Activated naive CD8-positive, alpha-beta T cell treated with anti-CD3 and anti-CD28 coated beads, Interleukin-2, amount 10 ng/mL, durations not matched to agents 7 days and 5 days (primary cell): ENCODE measurements at regions not wholly inside any gene's neighbourhood (a gene's known extent, or its start where the extent isn't known, plus 50 kb on each side); places are given as distances from the start of the nearest gene placed in this dataset.

Source experiments
- ATAC-seq: fragments of 150-1000 bp; cut with Tn5 transposase; one replicate; pipeline ENCODE4 v1.10.0; 2021; ENCODE audit warnings: low read depth, moderate library complexity
- POLR2A ChIA-PET: fragments of 350-600 bp; sonication (Branson Sonifier 250); formaldehyde crosslinking; loops from one replicate; lab custom pipeline; 2021; ENCODE audit warnings: antibody characterized with exemption; lab: Charles Lee
- DNase-seq: peaks from one replicate; pipeline ENCODE4 v3.0.0; 2021
- H3K27ac Mint-ChIP-seq: one replicate; pipeline ENCODE4 v1.8.0; 2022; ENCODE audit warnings: mild to moderate bottlenecking, mixed read lengths
- H3K27me3 Mint-ChIP-seq: one replicate; pipeline ENCODE4 v1.8.0; 2022; ENCODE audit warnings: mild to moderate bottlenecking, moderate library complexity, mixed read lengths
- H3K36me3 Mint-ChIP-seq: one replicate; pipeline ENCODE4 v1.8.0; 2021; ENCODE audit warnings: mild to moderate bottlenecking, mixed read lengths
- H3K4me1 Mint-ChIP-seq: one replicate; pipeline ENCODE4 v1.8.0; 2021; ENCODE audit warnings: mixed read lengths
- H3K4me3 Mint-ChIP-seq: one replicate; pipeline ENCODE4 v1.8.0; 2022; ENCODE audit warnings: mild to moderate bottlenecking, moderate library complexity, mixed read lengths
- H3K9me3 Mint-ChIP-seq: one replicate; pipeline ENCODE4 v1.8.0; 2021; ENCODE audit warnings: mixed read lengths

DNA sequence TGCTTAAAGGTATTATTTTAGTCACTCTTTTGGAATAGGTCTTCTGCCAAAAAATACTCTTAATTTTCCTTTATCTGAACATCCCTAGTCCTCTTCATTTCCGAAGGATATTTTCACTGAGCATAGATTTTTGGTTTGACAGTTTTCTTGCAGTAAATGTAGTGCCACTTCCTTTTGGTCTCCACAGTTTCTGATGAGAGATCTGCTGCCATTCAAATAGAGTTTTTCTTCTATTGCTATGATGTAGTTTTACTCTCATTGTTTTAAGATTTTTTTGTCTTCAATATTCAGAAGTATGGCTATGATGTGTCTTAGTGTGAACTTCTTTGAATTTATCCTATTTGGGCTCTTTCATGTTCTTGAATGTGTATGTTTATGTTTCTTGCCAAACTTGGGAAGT is 281.1 kb upstream of the SORL1-AS1 start:
- Mint-ChIP-seq H3K27me3 (peaks cover 26% of the 10 kb centered on the region), H3K36me3 (no peaks in the 10 kb centered on the region), H3K9me3 (no peaks in the 10 kb centered on the region), H3K4me1 (no peaks in the 10 kb centered on the region), H3K4me3 (no peak overlapping the region), H3K27ac (no peak overlapping the region)
- no peak for ATAC-seq
- POLR2A ChIA-PET: no interaction called here
- DNase-seq: no peak

DNA sequence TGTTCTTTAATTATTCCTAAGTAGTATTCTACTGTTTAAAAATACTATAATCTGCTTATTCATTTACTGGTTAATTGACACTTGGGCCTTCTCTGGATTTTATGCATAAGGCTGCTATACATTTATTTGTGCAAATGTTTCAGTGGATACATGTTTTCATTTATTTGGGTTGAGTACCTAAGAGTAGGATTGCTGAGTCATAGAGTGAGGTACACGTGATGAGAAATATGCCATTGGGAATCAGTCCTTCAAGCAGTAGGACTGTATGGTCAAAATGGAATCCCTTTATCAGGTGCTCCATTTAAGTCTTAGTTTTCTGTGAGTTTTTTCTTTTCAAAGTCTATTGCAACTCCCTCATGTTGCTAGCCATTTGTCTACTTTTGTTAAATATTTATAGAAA is 275.2 kb upstream of the SORL1-AS1 start:
- Mint-ChIP-seq H3K27me3 (peaks cover 20% of the 10 kb centered on the region), H3K9me3 (no peaks in the 10 kb centered on the region)
- POLR2A ChIA-PET: no interaction called here

DNA sequence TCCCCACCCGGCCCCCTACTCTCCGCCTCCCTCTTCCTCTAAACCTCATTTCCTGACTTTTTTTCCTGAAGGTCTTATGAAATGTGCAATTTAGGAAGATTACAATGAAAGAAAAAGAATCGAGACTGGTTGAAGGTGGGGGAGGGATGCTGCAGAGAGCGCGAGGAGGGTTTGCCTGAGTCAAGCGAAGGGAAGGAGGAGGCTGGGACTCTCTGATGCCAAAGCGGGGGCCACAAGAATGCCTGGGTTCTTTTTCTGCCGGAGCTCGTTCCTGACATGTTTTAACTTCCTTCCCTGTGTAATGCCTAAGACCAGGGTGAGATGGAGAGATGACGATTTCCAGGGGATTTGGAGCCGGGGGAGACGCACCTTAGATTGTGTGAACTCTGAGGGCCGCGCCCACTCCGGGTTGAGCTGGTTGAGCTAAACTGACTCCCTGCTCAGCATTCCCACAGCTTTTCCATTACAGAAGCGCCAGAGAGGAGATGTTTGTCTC is 270.5 kb upstream of the SORL1-AS1 start:
- H3K9me3 Mint-ChIP-seq: no peaks in the 10 kb centered on the region
- no peaks in the 10 kb centered on the region for H3K4me1 Mint-ChIP-seq
- POLR2A ChIA-PET: no interaction called here
- H3K36me3 Mint-ChIP-seq: no peaks in the 10 kb centered on the region
- no peak overlapping the region for H3K4me3 Mint-ChIP-seq
- no peak for ATAC-seq
- no peak for DNase-seq
- no peak overlapping the region for H3K27ac Mint-ChIP-seq
- H3K27me3 Mint-ChIP-seq: peaks cover 22% of the 10 kb centered on the region

More for the DNA sequence above, 275.2 kb upstream of the SORL1-AS1 start:
- H3K4me3 Mint-ChIP-seq: no peak overlapping the region
- H3K4me1 Mint-ChIP-seq: no peaks in the 10 kb centered on the region
- DNase-seq (no peak), ATAC-seq (no peak)
- H3K36me3 Mint-ChIP-seq: no peaks in the 10 kb centered on the region
- no peak overlapping the region for H3K27ac Mint-ChIP-seq

DNA sequence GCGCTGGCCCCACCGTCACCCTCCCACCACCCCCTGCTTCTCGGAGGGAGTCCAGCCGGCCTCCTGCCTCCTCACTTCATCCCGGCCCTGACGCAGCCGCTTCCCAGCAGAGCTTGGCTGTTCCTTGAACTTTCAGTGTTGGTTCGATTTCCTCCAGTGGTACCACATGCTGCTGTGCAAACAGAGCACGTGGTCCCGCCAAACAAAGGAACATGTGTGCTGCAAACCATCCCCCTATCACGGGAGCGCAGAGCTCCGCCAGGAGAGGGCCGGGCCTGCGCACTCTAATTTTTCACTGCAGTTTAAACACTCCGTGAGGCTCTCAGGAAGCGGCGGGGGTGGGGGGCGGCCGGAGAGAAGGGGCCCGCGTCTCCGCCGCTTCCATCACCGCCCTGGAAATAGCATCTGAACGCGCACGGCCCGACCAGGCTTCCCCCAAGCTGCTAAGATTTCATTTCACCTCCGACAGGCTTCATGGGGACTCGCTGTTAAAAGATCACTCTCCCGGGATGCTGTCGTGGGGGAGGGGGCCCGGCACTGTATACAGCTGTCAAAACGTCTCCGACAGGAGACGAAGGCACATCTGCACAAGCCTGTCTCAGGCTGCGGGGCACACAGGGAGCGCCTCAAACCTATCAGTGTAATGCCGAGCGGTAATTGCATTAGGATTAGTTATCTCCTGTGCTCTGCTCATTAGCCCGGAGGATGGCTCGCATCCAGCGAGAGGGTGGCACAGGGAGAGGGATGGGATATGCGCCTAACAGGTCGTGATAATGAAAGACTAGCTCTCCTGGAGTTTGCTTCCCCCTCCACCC is 269.9 kb upstream of the SORL1-AS1 start:
- POLR2A ChIA-PET: no interaction called here
- Mint-ChIP-seq H3K27ac (no peak overlapping the region), H3K4me1 (no peaks in the 10 kb centered on the region), H3K9me3 (no peaks in the 10 kb centered on the region), H3K4me3 (no peak overlapping the region), H3K36me3 (no peaks in the 10 kb centered on the region), H3K27me3 (peaks cover 25% of the 10 kb centered on the region)
- DNase-seq (no peak), ATAC-seq (no peak)

DNA sequence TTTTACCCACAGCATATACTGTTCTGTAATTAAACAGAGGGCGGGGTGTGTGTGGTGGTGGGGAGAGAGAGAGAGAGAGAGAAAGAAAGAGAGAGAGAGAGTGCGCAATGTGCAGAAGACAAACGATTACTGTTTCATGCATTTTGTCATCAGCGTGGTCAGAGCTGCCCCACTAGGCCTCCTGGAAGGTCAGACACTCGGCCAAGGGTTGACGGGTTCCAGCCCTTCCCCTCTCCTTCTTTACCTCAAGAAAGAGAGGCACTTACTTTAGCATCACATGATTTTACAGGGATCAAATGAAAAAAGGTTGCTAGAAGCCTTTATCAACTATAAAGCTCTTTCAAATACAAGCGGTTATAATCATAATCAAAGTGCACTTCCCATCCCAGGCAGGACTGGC is 269.2 kb upstream of the SORL1-AS1 start:
- Mint-ChIP-seq H3K9me3 (no peaks in the 10 kb centered on the region), H3K27ac (no peak overlapping the region), H3K27me3 (peaks cover 25% of the 10 kb centered on the region), H3K4me1 (no peaks in the 10 kb centered on the region), H3K36me3 (no peaks in the 10 kb centered on the region), H3K4me3 (no peak overlapping the region)
- POLR2A ChIA-PET: no interaction called here
- no peak for ATAC-seq
- no peak for DNase-seq

DNA sequence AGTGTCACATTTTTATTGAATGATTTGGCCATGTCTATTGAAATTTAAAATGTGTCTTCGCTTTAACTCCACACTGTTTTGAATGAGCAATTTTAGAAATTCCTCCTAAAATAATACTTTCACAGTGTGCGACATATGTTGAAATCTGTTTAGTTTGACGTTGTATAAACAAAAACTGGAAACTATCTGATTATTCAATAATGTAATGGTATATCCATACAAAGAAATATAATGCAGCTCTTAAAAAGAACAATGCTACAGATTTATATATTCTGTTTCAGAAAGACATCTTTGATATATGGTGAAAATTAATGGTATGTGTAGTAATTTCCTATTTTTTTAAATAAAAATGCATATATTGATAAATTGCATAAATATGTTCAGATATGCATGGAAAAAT is 268.7 kb upstream of the SORL1-AS1 start:
- Mint-ChIP-seq H3K36me3 (no peaks in the 10 kb centered on the region), H3K4me1 (no peaks in the 10 kb centered on the region), H3K27ac (no peak overlapping the region), H3K27me3 (peaks cover 25% of the 10 kb centered on the region), H3K9me3 (no peaks in the 10 kb centered on the region), H3K4me3 (no peak overlapping the region)
- POLR2A ChIA-PET: no interaction called here
- DNase-seq (no peak), ATAC-seq (no peak)

DNA sequence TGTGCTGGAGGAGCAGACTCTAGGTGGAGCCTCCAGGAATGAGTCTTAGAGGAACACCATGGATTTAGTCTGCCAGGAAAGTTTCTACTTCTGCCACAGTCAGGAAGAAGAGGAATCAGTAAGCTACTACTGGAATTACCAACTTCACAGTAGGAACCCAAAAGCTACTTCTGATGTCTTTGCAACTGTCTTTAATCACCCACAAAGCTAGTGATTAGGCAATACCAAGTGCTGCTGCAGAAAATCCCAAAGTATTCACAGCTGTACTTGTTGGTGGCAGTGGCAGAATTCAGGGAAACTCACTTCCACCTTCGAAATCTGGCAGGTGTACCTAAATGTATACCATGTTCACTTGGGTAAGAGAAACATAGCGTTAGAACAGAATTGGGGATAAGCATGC is 264.5 kb upstream of the SORL1-AS1 start:
- H3K36me3 Mint-ChIP-seq: no peaks in the 10 kb centered on the region
- POLR2A ChIA-PET: no interaction called here

DNA sequence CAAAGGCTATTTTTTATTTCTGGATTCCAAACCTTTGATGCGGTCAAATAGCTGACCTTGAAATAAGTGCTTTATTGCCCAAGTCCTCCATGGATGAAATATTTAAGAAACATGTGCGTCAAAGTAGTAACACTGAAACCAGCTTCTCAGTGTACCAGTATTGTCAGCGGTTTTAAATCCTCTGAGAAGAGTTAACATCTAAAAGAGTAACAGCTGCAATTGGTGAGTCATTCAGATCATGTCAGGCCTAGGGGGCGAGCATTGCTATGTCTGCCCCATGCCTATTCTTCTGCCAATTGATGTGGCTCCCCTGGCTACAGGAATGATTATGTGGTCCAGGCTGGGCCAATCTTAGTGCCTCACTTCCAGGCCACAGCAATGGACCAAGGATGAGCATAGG is 263.3 kb upstream of the SORL1-AS1 start:
- POLR2A ChIA-PET: no interaction called here
- no peak for ATAC-seq
- H3K36me3 Mint-ChIP-seq: no peaks in the 10 kb centered on the region
- no peaks in the 10 kb centered on the region for H3K9me3 Mint-ChIP-seq
- peaks cover 8% of the 10 kb centered on the region for H3K27me3 Mint-ChIP-seq
- H3K4me3 Mint-ChIP-seq: no peak overlapping the region
- no peak for DNase-seq
- H3K27ac Mint-ChIP-seq: no peak overlapping the region
- H3K4me1 Mint-ChIP-seq: no peaks in the 10 kb centered on the region

More for the DNA sequence above, 264.5 kb upstream of the SORL1-AS1 start:
- Mint-ChIP-seq H3K4me3 (no peak overlapping the region), H3K4me1 (no peaks in the 10 kb centered on the region), H3K27ac (no peak overlapping the region), H3K27me3 (peaks cover 15% of the 10 kb centered on the region), H3K9me3 (no peaks in the 10 kb centered on the region)
- ATAC-seq (no peak), DNase-seq (no peak)

DNA sequence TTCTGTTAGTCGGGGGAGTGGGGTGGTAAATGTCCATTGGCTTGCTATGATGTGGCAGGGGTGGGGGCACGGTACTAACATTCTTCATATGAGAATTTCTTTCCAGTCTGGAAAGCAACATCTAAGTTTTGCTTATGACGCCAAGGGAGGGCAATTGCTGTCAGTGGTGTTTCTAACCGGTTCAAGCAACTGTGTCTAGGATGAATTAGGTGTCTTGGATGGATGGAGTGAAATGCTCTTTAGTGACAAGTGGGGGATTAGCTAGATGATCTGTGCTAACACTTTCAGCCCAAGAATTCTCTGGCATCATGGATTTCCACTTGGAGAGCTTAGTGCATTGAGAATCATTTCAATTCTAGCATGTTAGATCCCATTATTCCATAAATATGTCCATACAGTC is 262.6 kb upstream of the SORL1-AS1 start:
- Mint-ChIP-seq H3K27me3 (peaks cover 4% of the 10 kb centered on the region), H3K9me3 (no peaks in the 10 kb centered on the region), H3K4me1 (no peaks in the 10 kb centered on the region), H3K4me3 (no peak overlapping the region), H3K27ac (no peak overlapping the region), H3K36me3 (no peaks in the 10 kb centered on the region)
- no peak for DNase-seq
- POLR2A ChIA-PET: no interaction called here
- no peak for ATAC-seq

DNA sequence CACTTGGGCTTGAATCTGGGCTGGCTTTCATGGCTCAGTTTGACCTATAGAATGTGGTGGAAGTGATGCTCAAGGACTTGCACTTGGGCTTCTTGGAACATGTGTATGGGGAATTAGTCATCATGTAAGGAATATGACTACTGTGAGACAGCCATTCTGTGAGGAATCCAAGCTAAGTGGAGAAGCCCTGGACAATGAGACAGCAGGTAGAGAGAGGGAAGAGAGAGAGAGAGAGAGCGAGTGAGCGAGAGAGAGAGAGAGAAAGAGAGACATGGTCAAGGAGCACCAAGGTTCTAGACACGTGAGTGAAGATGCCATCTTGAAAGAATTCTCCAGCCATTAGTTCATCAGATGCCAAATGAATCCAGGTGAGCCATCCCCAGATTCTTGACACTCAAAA is 261.6 kb upstream of the SORL1-AS1 start:
- H3K4me1 Mint-ChIP-seq: no peaks in the 10 kb centered on the region
- no peak for DNase-seq
- POLR2A ChIA-PET: no interaction called here
- H3K4me3 Mint-ChIP-seq: no peak overlapping the region
- H3K36me3 Mint-ChIP-seq: no peaks in the 10 kb centered on the region
- no peak overlapping the region for H3K27ac Mint-ChIP-seq
- no peaks in the 10 kb centered on the region for H3K9me3 Mint-ChIP-seq
- H3K27me3 Mint-ChIP-seq: peaks cover 4% of the 10 kb centered on the region
- no peak for ATAC-seq

DNA sequence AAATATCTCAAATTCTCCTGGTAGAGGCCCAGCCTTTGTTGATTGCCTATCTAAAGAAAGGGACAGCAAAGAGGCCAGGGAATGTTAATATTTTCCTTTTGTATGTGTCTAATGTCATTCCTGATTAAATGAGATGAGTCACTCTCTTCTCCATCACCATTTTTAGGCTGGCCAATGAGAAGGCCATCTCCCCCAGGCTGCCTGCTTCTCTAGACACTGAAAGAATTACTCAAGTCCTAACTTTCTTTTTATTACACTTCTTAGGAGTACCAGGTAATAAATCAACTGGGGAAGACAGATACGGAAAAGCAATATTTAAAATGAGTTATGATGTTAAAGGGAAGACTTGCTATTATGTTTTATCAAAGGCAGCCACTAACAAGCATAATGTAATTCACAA is 259.2 kb upstream of the SORL1-AS1 start:
- DNase-seq: no peak
- Mint-ChIP-seq H3K4me3 (no peak overlapping the region), H3K9me3 (no peaks in the 10 kb centered on the region), H3K36me3 (no peaks in the 10 kb centered on the region), H3K4me1 (no peaks in the 10 kb centered on the region), H3K27ac (no peak overlapping the region), H3K27me3 (peaks cover 6% of the 10 kb centered on the region)
- POLR2A ChIA-PET: no interaction called here
- ATAC-seq: no peak

DNA sequence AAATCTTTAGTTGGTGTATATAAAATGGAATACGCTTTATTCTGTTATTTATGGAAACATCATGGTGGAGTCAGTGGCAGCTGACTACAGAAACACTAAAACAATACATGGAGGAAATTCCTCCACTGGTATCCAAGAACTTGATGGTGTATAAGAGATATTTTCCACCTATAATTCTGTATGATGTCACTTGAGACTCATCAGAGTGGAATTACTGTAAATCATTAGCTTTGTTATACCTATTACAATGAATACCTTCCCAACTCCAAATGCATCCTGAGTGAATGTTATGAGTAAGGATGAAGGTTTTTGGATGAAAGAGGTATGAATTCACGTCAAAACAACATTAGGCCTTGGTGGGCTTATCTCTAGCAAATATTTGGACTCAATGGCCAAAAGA is 258.5 kb upstream of the SORL1-AS1 start:
- POLR2A ChIA-PET: no interaction called here
- peaks cover 6% of the 10 kb centered on the region for H3K27me3 Mint-ChIP-seq
- H3K4me1 Mint-ChIP-seq: no peaks in the 10 kb centered on the region
- no peak overlapping the region for H3K27ac Mint-ChIP-seq
- no peak overlapping the region for H3K4me3 Mint-ChIP-seq
- no peaks in the 10 kb centered on the region for H3K36me3 Mint-ChIP-seq
- DNase-seq (no peak), ATAC-seq (no peak)
- H3K9me3 Mint-ChIP-seq: no peaks in the 10 kb centered on the region

DNA sequence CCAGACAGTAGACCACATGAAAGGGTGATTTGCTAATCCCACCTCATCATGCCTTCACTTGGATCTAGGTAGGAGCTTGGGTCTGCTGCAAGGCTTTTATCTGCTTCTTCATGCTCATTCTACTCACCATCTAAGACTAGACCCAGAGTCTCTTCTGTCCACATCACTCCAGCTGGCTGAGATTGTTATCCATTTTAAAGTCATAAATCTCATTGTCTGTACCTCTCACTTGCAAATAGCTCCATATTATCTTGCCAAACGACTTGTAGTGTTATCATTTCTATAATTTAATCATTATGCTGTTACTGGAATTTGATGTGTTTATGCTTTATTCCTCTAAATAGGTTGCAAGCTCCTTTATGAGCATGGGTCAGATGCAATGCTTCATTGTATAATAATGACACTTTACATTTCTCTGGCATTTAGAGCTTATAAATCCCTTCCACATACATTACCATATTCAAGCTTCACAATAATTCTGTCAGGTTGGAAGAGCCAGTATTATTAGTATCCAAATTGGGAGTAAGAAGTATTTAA is 254.2 kb upstream of the SORL1-AS1 start:
- no peaks in the 10 kb centered on the region for H3K4me1 Mint-ChIP-seq
- POLR2A ChIA-PET: no interaction called here
- ATAC-seq (no peak), DNase-seq (no peak)
- peaks cover 10% of the 10 kb centered on the region for H3K27me3 Mint-ChIP-seq
- H3K4me3 Mint-ChIP-seq: no peak overlapping the region
- H3K36me3 Mint-ChIP-seq: no peaks in the 10 kb centered on the region
- no peak overlapping the region for H3K27ac Mint-ChIP-seq
- H3K9me3 Mint-ChIP-seq: no peaks in the 10 kb centered on the region

DNA sequence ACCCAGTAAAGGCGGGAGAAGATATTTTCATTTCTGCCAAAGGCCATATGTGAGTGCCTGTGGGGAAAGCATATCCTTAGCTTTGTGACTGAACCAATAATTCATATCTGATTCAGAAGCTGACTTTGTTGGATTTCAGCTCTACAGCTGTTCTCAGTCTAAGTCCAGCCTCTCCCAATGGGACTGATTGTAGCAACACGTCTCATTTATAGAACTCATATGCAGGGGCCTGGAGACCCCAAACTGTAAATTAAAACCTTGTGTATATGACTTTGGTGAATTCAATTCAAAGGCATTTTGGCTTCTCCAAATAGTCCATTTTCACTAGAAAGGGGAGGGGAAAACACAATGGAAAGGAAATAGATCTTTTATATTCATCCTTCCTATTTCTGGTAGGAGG is 250.4 kb upstream of the SORL1-AS1 start:
- POLR2A ChIA-PET: no interaction called here
- DNase-seq (no peak), ATAC-seq (no peak)
- H3K27me3 Mint-ChIP-seq: peaks cover 27% of the 10 kb centered on the region
- no peaks in the 10 kb centered on the region for H3K36me3 Mint-ChIP-seq
- H3K4me1 Mint-ChIP-seq: no peaks in the 10 kb centered on the region
- no peak overlapping the region for H3K27ac Mint-ChIP-seq
- H3K4me3 Mint-ChIP-seq: no peak overlapping the region
- H3K9me3 Mint-ChIP-seq: no peaks in the 10 kb centered on the region
